ENCODE measurements at regions not wholly inside any gene's neighbourhood (a gene's known extent, or its start where the extent isn't known, plus 50 kb on each side); places are given as distances from the start of the nearest gene placed in this dataset.

GRCh38 chr18:66951750-66952149, 347.9 kb upstream of the CDH19 start:
- ChIA-PET POLR2A (no interaction called here), CTCF (no interaction called here)
- H3K4me3 ChIP-seq (replicated peaks in 1 of 2; ENCODE audit: low read depth in 1 of 2, low read length in 2 of 2), result no peak overlapping the region

More at GRCh38 chr18:66951750-66952149, 347.9 kb upstream of the CDH19 start:
- DNase-seq (ENCODE audit: low read depth, low spot score), result no peak
- H3K9ac ChIP-seq (ENCODE audit: low read length), result no peak overlapping the region
- no peaks in the 10 kb centered on the region for H3K27me3 ChIP-seq (ENCODE audit: insufficient read depth, low read length)
- RAD21 ChIA-PET (ENCODE audit: low non-redundant PET in 1 of 2, low total read pairs in 2 of 2, uncharacterized antibody in 2 of 2, unreplicated experiment in 2 of 2), result no interaction called here
- H3K9me3 ChIP-seq (ENCODE audit: control insufficient read depth in 1 of 2, insufficient read depth in 1 of 2, low read depth in 1 of 2, low read length in 2 of 2), result peaks cover 5 to 8% of the 10 kb centered on the region in 2 experiments; a peak in 2 of 4 replicates
- H2AFZ ChIP-seq (ENCODE audit: low read depth, low read length, poor library complexity, severe bottlenecking), result no peak overlapping the region
- intact Hi-C loops (cut with micrococcal nuclease), result no loop called here
- H3K4me1 ChIP-seq (ENCODE audit: control insufficient read depth in 1 of 2, insufficient read depth in 2 of 2, low read length in 2 of 2), result no peaks in the 10 kb centered on the region
- BruUV-seq (replicated peaks), result no TSS peak
- H3K9me2 ChIP-seq (ENCODE audit: insufficient read depth), result no peaks in the 10 kb centered on the region
- no peak overlapping the region for H3K4me2 ChIP-seq (ENCODE audit: low read length)
- ATAC-seq, result no peak
- H4K20me1 ChIP-seq (ENCODE audit: insufficient read depth), result no peaks in the 10 kb centered on the region
- TF ChIP-seq MAX (IDR thresholded peaks at IDR 0.05) (no peak), ZBTB33 (IDR thresholded peaks at IDR 0.05; ENCODE audit: extremely low read depth, insufficient replicate concordance, low read length) (no peak), EZH2 (IDR thresholded peaks at IDR 0.05) (no peak), ELF1 (IDR thresholded peaks at IDR 0.05; ENCODE audit: borderline replicate concordance, low read depth) (no peak), REST (IDR thresholded peaks at IDR 0.05; ENCODE audit: low read depth) (no peak), JUND (IDR thresholded peaks at IDR 0.05) (no peak), SRF (IDR thresholded peaks at IDR 0.05; ENCODE audit: low read depth) (no peak), POLR2A (IDR thresholded peaks at IDR 0.05; ENCODE audit: borderline replicate concordance, extremely low read depth, insufficient read depth, insufficient read length) (no peak), CTCF (IDR thresholded peaks at IDR 0.05 in 2 of 3, conservative IDR thresholded peaks at IDR 0.05 in 1 of 3; ENCODE audit: borderline replicate concordance in 1 of 3, insufficient read depth in 1 of 3, low read depth in 2 of 3, low read length in 2 of 3) (no peak), CBX3 (IDR thresholded peaks at IDR 0.05; ENCODE audit: low read depth) (no peak), FOSL1 (IDR thresholded peaks at IDR 0.05; ENCODE audit: low read depth) (no peak), CEBPB (IDR thresholded peaks at IDR 0.05; ENCODE audit: low read depth) (no peak), POLR2AphosphoS5 (IDR thresholded peaks at IDR 0.05; ENCODE audit: low read depth, low read length) (no peak), YY1 (IDR thresholded peaks at IDR 0.05; ENCODE audit: extremely low read depth, insufficient replicate concordance, low read depth, low read length) (no peak), RAD21 (IDR thresholded peaks at IDR 0.05; ENCODE audit: low read depth) (no peak), TCF7L2 (IDR thresholded peaks at IDR 0.05; ENCODE audit: borderline replicate concordance, extremely low read depth, insufficient read depth, insufficient read length) (no peak), SIN3A (IDR thresholded peaks at IDR 0.05; ENCODE audit: low read depth) (no peak), ZNF274 (IDR thresholded peaks at IDR 0.05; ENCODE audit: low read depth, low read length) (no peak)
- TF ChIP-seq, protein P1, sequence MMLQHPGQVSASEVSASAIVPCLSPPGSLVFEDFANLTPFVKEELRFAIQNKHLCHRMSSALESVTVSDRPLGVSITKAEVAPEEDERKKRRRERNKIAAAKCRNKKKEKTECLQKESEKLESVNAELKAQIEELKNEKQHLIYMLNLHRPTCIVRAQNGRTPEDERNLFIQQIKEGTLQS (IDR thresholded peaks at IDR 0.05), result no peak
- no peaks in the 10 kb centered on the region for H3K79me2 ChIP-seq (ENCODE audit: insufficient read depth, low read length)
- no peak overlapping the region for H3K27ac ChIP-seq (ENCODE audit: low read depth, low read length)
- no peaks in the 10 kb centered on the region for H3K36me3 ChIP-seq (ENCODE audit: control insufficient read depth in 1 of 2, insufficient read depth in 2 of 2, low read length in 2 of 2)

Measured in HCT116 (cell line).